Gastrocnemius medialis (tissue), 4 donors: ENCODE measurements at regions not wholly inside any gene's neighbourhood (a gene's known extent, or its start where the extent isn't known, plus 50 kb on each side); places are given as distances from the start of the nearest gene placed in this dataset.

Source experiments
- POLR2A ChIP-seq, 2 donors: fragments of 450-650 bp; IDR thresholded peaks; one replicate each; pipeline ENCODE4 v1.6.1; 2017; ENCODE audit warnings: antibody characterized with exemption in 2 of 2, mild to moderate bottlenecking in 2 of 2, moderate library complexity in 2 of 2
- TF ChIP-seq, protein P1 (sequence below), 5 experiments: fragments of 450-650 bp in 3 of 5; fragments of 200-600 bp in 2 of 5; sonication (generic) in 2 of 5; IDR thresholded peaks in 4 of 5; conservative IDR thresholded peaks in 1 of 5; 1 replicate in 4 of 5; 2 replicates in 1 of 5; pipeline ENCODE4 v1.5.1; 2016 to 2019; ENCODE audit warnings: antibody characterized with exemption in 5 of 5, mild to moderate bottlenecking in 3 of 5, moderate library complexity in 3 of 5

DNA sequence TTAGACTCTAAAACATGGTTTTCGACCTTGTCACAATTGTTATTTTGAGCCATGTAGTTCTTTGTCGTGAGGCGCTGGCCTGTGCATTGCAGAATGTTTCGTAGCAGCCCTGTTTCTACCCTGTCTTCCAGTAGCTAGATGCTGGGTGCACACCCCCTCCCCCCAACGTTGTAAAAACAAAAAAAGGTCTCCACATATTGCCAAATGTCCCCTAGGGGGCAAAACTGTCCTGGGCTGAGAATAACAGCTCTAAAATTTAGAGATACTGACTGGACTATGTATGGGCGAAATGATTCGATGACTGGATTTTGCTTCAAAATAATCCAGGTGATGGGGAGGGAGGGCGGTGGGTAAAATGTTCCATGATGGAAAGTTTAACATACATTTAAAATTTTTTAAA is 126.1 kb upstream of the FUT8 start:
- TF ChIP-seq, protein P1, sequence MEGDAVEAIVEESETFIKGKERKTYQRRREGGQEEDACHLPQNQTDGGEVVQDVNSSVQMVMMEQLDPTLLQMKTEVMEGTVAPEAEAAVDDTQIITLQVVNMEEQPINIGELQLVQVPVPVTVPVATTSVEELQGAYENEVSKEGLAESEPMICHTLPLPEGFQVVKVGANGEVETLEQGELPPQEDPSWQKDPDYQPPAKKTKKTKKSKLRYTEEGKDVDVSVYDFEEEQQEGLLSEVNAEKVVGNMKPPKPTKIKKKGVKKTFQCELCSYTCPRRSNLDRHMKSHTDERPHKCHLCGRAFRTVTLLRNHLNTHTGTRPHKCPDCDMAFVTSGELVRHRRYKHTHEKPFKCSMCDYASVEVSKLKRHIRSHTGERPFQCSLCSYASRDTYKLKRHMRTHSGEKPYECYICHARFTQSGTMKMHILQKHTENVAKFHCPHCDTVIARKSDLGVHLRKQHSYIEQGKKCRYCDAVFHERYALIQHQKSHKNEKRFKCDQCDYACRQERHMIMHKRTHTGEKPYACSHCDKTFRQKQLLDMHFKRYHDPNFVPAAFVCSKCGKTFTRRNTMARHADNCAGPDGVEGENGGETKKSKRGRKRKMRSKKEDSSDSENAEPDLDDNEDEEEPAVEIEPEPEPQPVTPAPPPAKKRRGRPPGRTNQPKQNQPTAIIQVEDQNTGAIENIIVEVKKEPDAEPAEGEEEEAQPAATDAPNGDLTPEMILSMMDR (IDR thresholded peaks at IDR 0.05 in 4 of 5, conservative IDR thresholded peaks at IDR 0.05 in 1 of 5) = no peak
- TF ChIP-seq POLR2A (IDR thresholded peaks at IDR 0.05) = no peak
